ENCODE measurements at regions not wholly inside any gene's neighbourhood (a gene's known extent, or its start where the extent isn't known, plus 50 kb on each side); places are given as distances from the start of the nearest gene placed in this dataset.

DNA sequence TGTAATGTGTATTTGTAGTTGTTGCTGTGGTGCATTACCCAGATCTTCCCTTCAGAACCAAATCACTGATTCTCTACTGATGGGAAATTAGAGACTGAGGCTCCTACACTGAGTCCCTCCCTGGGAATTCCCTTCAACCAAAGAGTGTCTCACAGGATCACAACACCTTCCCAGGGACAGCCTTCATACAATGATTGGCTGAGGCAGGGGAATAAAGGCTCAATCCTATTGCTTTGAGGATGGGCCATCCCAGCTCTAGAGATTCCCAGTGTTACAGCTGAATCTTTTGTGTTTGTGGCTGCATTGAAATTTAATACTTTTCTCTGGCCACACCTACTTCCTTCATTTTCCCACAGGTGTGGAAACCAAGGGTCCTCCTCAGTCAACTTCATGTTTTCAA lies 96.4 kb upstream of the ELL2 start:
- no peak for DNase-seq

DNA sequence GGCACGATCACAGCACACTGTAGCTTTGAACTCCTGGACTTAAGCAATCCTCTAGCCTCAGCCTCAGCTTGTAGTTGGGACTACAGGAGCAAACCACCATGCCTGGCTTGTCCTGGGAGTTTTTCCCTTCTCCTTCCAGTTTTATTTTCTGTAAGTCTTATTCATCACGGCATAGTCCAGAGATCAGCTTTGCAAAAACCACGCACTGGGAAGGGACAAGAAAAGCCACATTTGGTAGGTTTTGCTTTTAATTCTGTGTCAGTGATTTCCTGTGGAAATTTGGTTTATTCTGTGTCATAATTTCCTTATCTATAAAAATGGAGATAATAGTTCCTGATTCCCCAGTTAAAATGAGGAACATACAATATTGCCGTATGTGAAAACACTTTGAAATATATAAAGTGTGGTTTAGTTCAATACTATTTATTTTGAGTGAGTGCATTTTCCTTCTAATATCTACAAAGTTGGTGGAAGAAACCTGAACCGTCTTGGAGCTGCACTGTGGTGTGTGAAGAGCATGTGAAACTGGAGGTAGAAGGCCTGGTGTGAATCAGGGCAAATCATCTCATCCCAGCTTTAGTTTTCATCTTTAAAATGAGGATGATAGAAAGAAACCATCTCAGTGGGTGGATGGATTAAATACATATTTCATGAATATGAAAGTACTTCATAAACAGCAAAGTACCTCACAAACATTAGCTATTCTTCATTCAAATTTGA lies 92.8 kb upstream of the ELL2 start:
- DNase-seq = no peak

DNA sequence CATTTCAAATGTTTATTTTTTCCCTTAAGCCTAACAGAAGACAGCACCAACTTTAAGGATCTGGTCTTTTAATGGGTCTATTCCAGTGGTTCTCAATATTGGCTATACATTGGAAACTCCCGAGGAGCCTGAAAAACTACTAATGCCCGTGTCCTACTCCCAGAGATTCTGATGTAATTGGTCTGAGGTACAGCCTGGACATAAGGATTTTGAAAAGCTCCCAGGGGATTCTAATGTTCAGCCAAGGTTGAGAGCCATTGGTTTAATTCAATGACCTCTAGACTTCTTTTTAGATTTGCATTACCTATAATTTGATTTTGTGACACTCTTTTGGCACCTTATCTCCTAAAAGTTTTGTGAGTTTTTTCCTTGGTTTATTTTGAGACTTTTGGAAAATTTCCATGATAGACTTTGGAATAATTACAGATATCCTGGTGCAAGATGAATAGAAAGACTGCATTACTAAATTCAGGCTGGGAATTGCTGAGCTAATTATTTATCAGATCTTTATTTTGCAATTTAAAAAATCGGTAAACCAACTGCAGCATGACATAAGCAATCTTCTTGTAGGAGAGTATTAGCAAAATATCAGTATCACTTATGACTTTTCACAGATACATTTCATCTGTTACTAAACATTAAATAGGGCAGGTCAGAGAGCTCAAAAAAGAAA lies 91.5 kb upstream of the ELL2 start:
- no peak for DNase-seq

DNA sequence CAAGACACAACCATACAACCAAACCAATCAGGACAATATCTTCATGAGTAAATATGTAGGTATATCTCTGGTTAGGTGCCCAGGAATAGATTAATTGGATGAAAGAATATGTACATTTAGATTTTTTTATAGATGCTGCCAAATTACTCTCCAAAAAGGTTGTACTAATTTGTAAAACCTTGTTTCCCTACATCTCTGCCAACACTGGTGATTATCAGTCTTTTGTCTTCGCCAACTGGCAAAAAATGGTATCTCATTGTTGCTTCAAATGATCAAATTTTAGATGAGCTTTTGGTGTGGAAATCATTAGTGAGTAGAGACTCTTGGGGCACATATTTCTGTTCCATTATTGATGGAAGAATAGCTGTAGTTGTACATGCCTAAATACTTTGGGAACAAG lies 90.7 kb upstream of the ELL2 start:
- DNase-seq = no peak

DNA sequence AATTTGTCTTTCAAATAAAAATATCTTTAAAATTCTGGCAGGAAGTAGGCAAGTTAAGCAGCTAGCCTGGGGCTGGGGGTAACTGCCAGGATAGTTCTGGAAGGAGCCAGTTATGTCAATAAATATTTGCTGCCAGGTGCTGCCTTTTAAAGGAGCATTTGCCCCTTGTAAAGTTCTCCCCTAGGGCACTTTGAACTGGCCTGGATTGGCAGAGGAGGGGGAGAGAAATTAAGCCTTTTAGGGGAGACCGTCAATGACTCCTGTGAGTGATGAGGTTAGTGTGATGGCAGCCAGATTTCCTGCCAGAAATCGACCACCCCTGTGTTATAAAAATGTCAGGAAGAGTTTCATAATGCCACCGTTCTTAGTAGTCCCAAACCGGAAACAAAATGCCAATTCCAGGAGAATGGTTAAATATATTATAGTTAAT lies 89.8 kb upstream of the ELL2 start:
- no peak for DNase-seq

DNA sequence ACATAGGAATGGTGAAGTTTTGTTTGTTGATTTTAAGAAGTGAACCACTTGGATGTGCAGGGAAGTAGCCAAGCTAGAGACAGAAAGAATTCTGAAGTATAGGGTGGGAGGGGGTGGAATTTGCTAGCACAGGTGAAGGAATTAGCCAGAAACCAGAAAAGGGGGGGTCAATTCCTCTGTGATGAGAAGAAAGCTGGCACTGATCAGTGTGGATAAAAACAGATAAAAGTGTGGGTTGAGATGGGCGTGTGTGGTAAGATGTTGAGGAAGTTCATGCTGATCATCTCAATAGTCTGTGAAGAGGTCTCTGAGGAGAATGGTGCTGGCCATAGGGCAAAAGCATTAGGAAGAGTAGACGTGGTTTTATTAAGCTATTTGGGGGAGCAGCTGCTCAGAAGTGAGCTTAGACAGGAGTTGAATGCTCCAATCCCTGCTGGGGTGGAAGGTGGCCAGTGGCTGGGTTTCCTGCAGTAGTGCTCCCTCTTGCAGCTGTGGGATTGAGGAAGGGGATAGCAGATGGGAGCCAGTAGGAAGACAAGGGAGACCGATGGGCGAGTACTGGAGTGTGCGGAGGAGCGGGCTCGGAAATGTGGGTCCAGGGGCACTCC lies 88.7 kb upstream of the ELL2 start:
- no peak for DNase-seq

DNA sequence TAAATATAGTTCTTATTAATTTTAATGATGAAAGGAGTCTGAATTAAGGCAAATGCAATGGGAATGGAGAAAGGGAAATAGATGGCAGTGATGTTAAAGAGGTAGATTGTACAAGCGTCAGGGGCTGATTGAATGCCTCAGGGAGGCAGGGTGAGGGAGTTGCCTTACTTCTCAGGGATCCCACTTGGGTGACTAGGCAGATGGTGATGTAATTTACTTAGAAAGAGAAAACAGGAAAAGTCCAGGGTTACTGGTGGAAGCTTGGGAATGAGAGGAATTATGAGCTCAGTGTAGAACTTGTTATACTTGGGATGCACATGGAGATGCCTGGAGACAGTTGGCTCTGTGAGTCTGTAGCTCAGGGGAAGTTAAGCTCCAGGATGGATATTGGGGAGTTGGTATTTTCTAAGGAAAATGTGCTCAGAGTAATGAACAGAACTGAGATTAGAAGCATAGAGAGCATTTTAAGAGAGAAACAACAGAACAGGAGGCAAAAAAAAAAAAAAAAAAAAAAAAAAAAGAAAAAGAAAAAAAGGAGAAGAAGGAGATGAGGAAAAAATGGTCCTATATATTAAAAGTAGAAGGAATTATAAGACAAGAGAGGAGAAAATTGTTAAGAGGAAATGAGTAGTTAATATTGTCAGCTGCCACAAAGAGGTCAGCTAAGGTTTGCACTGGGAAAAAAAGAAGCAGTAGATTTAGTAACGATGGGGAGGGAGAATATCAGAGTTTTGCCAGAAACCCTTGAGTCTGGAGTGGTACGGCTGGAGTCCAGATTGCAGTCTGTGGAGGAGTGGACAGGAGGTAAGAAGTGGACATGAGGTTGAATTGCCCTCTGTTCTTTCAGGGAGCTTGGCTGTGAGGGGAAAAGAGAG lies 88.0 kb upstream of the ELL2 start:
- DNase-seq = no peak

DNA sequence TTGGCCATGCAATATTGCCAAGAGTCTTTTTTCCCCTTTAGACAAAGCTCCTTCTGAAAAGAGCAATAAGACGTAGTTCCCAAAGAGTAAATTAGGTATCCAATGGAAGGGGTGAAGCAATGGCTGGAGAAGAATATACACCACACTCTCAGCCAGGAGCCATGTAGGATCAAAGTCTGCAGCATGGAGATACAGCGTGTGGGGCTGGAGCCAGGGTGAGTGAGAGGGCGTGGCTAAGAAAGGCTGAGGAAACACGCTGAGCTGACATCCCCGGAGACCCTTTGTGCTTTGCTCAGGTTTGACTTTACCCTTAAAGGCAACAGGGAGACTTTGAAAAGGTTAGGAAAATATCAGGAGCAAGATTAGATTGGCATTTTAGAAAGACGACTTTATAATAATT lies 87.1 kb upstream of the ELL2 start:
- no peak for DNase-seq

DNA sequence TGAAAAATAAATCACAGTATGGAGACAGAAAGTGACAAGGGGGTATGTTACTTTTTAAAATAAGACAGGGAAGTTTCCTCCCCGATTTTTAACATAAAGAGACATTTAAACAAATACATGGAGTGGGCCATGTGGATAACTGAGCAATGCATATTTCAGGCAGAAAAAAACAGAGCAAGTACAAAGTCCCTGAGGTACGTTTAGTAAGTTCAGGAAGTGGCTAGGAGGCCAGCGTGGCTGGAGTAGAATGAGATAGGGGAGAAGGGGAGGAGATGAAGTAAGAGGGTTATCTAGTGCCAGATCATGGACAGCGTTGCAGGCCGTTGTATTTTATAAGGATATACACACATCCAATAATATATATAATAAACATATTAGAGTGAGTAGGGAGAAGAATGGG lies 84.2 kb upstream of the ELL2 start:
- DNase-seq = no peak

DNA sequence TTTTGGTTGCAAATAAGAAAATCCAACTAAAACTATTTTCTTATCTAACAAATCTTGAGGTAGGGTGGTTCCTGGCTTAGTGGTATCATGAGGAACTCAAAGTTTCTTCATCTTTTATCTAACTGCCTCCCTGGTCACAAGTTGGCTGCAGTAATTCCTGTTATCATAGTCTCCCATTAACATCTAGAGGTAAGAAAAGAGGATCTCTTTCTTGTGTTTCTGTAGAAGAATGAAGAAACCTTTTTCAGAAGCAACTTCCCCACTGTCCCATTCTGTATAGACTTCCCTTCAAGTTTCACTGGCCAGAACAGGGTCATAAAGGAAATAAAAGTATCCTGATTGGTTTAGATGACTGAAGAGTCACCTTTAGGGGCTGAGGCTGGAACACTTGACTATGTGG lies 81.8 kb upstream of the ELL2 start:
- no peak for DNase-seq

DNA sequence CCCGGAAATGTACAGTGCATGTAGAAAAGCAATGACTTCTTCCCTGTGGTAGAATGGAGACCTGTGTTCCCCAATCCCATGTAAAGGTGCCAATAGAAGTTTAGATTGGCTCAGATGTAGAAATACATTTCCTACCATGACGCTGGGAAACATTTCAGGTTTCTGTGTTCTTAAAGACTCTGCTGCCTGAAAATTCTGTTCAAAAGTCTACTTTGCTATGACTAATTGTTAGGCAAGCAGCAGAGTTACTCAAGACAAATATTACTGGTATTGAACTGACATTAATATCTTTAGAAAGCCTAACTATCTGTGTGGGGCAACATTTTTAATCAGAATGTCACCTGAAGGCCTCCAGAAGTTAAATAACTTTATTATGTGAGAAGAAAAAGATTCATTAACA lies 75.5 kb upstream of the ELL2 start:
- no peak for DNase-seq

DNA sequence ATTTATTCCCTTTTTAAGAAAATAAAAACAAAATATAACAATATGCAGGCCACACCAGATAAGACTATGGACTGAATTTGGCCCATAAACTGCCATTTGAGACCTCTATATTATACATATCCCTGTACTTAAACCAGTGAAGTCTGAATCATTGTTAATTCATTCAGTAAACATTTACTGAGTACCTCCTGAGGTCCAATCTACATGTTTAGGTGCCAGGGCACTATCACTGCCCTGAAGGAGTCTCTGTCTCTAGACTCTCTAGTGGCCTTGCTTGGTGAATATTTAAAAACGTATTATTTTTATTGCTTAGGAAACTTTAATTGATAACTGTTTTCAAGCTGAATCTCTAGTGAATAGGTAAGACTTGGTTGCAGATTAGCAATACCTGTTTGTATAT lies 74.7 kb upstream of the ELL2 start:
- no peak for DNase-seq

DNA sequence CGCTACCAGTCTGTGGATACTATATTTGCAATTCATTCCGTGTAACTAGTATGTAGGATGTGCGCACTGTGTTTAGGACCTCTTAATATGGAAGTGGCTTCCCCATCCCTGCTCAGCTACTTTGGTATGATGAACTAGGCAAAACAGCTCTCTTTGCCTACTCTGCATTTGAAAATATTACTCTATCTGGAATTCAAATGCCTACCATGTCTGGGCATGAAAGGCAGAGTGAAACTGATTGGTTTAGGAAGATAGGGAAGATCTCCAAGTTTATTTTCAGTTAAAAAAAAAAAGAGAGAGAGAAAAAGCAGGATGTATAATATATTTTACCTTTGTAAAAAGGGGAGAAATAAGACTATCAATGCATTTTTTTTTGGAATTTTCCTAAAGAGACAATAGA lies 74.1 kb upstream of the ELL2 start:
- DNase-seq = no peak

DNA sequence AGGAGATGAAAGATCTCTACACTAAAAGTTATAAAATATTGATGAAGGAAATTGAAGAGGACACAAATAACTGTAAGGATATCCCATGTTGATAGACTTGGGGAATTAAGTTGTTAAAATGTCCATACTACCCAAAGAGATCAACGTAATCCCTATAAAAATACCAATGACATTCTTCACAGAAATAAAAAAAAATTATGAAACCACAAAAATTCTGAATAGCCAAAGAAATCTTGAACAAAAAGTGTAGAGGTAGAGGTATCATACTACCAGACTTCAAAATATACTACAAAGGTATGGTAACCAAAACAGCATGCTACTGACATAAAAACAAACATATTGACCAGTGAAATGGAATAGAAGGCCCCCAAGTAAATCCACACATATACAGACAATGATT lies 71.5 kb upstream of the ELL2 start:
- no peak for DNase-seq

DNA sequence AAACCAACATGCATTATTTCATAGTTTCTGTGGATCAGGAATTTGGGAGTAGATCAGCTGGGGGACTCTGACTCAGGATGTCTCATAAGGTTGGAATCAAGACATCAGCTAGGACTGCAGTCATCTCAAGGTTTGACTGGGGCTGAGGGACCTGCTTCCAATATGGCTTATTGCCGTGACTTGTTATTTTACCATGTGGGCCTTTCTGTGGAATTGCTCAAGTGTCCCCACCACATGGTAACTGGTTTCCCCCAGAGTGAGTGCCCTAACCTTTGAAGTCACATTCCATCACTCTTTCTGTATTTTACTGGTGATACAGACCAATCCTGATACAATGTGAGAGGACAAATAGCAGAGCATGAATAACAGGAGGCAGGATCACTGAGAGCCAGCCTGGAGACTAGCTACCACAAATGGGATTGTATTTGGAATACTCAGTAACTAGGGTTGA lies 70.2 kb upstream of the ELL2 start:
- DNase-seq = no peak

DNA sequence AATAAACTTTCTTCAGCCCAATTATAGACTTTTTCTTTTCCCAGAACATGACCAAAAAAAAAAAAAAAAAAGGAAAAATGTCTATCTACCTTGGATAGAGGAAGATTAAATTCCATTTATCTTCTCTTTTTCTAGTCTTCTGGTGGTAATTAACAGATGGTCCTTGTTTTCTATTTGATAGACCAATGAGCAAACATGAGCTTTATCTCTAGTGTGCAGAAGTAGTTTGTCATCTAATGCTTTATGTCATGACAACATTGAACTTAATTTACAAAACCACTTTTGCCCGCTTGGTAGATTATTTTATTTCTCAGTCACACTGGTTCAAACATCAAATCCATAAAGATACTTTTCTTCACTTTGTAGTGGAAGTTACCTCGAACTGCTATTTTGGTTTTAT lies 69.5 kb upstream of the ELL2 start:
- DNase-seq = no peak

DNA sequence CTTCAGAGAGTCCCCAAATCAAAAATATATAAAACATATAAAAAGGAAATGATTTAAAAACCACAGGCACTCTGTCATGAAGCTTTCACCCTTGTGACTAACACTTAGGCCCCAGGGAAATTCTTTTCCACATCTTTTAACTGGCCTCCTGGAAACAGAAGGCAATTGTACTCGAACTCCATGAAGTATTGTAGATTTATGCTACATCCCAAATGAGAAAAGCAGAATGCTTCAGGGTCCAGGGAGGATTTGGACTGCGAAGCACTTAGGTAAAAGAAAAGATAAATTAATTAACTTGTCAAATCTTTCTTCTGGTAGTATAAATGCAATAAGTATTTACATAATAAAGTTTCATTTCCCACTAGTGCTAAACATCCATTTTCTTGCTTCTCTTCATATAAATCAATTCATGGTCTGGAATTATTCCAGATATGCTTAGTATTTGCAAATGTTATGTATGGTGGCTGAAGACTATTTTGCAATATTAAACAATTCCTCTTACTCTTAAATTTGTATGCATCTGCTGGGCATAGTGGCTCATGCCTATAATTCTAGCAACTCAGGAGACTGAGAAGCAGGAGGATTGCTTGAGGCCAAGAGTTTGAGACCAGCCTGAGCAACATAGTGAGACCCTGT lies 64.9 kb upstream of the ELL2 start:
- no peak for DNase-seq

DNA sequence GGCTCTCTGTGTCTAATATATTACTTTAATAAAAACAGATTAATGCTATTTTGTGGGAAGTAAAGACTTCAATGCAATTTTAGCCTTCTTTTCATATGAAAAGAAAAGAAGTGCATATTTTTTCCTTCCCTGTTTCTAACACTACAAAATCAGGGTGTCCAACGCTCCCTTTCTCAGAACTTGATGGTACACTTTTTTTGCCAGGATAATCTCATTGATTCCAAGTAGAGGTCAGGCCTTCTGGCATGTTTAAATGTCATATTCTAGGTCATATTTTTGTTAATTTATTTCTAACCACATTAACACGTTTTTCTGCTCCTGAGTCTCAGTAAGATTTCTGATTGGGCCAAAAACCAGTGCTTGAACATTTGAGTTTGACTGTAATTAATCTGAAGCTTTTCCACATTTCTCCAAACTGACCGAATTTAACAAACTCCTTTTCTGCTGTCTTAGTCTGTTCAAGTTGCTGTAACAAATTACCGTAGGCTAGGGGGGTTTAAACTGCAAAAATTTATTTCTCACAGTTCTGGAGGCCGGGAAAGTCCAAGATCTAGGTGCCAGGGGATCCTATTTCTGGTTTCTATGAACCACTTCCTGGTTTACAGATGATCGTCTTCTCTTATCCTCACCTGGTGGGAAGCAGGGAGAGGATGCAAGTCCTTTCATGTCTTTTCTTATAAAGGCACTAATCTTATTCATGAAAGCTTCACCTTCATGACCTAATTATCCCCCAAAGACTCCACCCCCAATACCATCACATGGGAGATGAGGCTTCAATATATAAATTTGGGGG lies 63.2 kb upstream of the ELL2 start:
- DNase-seq = no peak

DNA sequence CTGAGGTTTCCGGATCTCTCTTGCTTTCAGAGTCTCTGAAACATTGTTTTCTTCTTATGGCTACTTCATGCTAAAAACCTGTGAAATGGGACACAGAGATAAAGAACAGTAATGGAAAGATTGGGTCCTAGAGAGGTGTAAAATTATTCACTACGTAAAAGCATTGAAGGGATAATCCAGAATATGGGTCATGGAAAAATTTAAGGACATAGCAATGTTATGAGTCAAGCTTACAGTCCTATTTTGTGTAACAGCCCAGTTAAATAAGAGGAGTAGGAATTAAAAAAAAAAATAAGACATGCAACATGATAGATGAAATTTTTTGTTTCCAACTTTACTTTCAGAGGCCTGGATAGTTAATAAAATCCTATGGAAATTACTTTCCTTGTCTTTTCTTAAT lies 61.9 kb upstream of the ELL2 start:
- DNase-seq = no peak

DNA sequence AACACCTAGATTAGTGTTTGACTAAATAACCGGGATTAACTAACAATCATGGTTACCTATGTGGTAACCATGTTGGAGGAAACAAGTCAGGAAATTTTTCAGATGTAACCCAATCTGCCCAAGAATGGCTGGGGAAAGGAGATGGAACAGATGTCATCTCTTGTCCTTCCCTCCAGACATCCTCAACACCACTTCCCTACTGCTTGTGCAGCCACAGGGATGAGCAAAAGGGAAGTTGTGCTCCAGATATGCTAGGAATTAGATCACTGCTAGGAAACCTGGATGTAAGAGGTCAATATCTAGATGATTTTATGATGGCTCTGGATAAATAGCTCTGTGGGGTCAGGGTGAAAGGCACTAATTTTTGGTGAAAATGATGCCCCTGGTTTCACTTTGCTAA lies 61.3 kb upstream of the ELL2 start:
- no peak for DNase-seq

DNA sequence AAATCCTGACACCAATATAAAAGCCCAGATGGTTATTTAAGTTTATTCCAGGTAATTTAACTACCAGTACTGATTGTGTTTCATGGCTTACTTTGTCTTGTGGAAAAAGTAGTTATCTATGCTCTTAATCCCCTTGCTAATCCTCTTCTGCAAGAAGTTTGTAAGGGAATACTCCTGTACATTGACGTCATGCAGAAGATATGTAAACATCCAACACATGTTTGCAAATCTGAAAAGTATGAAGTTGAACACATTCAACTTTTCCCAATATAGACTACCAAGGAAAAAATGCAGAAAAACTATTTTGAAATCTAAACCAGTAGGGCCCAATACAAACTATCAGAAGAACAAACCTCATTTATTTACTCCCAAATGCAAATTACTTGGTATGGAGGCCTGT lies 56.3 kb upstream of the ELL2 start:
- no peak for DNase-seq

DNA sequence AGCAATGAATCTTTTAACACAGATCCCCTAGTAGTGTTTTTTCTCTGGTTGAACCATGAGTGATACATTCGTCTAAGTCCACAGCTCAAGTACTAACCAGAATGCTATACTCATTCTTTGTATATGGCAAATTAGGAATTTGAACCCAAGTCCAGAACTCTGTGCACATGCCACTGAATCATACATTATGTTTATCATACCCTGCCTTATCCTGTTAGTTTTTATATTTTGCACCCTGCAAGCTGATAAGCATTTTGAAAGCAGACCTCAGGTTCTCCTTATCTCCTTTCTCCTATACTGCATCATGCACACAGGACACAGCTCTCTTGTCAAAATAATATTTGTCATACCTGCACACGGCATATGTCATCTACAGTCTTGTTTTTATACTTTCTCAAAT lies 54.6 kb upstream of the ELL2 start:
- DNase-seq = no peak

Measured in femur (tissue), 1 donor.